GM23338 (cell line): ENCODE measurements at regions not wholly inside any gene's neighbourhood (a gene's known extent, or its start where the extent isn't known, plus 50 kb on each side); places are given as distances from the start of the nearest gene placed in this dataset.

Experiments
- ATAC-seq: fragments of 200-7000 bp; cut with Tn5 transposase; 3 replicates; pipeline ENCODE4 v1.9.1; 2020
- DNase-seq: peaks from one replicate; pipeline ENCODE4 v3.0.0-alpha.2; 2015; ENCODE audit warnings: low spot score
- H2AFZ ChIP-seq: fragments of 200-600 bp; sonication (generic); 2 replicates; pipeline ENCODE4 v1.8.0; 2016; ENCODE audit warnings: antibody characterized with exemption, mild to moderate bottlenecking, moderate library complexity
- H3F3A ChIP-seq: fragments of 200-600 bp; sonication (generic); replicated peaks from 2 replicates; pipeline ENCODE4 v1.8.0; 2017; ENCODE audit warnings: antibody characterized with exemption, mixed run types, low read depth
- H3K27ac ChIP-seq: fragments of 200-600 bp; sonication (generic); 2 replicates; pipeline ENCODE4 v1.6.1; 2016; ENCODE audit warnings: low read depth
- H3K27me3 ChIP-seq: fragments of 200-600 bp; sonication (generic); 2 replicates; pipeline ENCODE4 v1.8.0; 2016; ENCODE audit warnings: mild to moderate bottlenecking, mixed run types, moderate library complexity; ENCODE audit not compliant: insufficient read depth
- H3K36me3 ChIP-seq: fragments of 200-600 bp; sonication (generic); 2 replicates; pipeline ENCODE4 v1.8.0; 2016; ENCODE audit warnings: mild to moderate bottlenecking; ENCODE audit not compliant: insufficient read depth
- H3K4me1 ChIP-seq: fragments of 200-600 bp; sonication (generic); 2 replicates; pipeline ENCODE4 v1.8.0; 2016; ENCODE audit warnings: mild to moderate bottlenecking, moderate library complexity; ENCODE audit not compliant: insufficient read depth
- H3K4me2 ChIP-seq: fragments of 200-600 bp; sonication (generic); 2 replicates; pipeline ENCODE4 v1.7.1; 2017; ENCODE audit warnings: mixed run types
- H3K4me3 ChIP-seq: fragments of 200-600 bp; sonication (generic); 2 replicates; pipeline ENCODE4 v1.6.1; 2016; ENCODE audit warnings: mixed run types
- H3K79me2 ChIP-seq: fragments of 200-600 bp; sonication (generic); replicated peaks from 2 replicates; pipeline ENCODE4 v1.8.0; 2017; ENCODE audit warnings: mild to moderate bottlenecking; ENCODE audit not compliant: insufficient read depth
- H3K9me2 ChIP-seq: fragments of 200-600 bp; sonication (generic); 2 replicates; pipeline ENCODE4 v1.8.0; 2017; ENCODE audit not compliant: insufficient read depth
- H4K20me1 ChIP-seq: fragments of 200-600 bp; sonication (generic); replicated peaks from 2 replicates; pipeline ENCODE4 v1.8.0; 2017; ENCODE audit warnings: mild to moderate bottlenecking; ENCODE audit not compliant: insufficient read depth
- H3K27ac Mint-ChIP-seq: 2 replicates; pipeline ENCODE4 v1.8.0; 2020; ENCODE audit warnings: inconsistent platforms, mild to moderate bottlenecking, moderate library complexity, mixed read lengths
- H3K27me3 Mint-ChIP-seq: 3 replicates; pipeline ENCODE4 v1.8.0; 2022; ENCODE audit warnings: low read depth, mild to moderate bottlenecking, moderate library complexity, mixed read lengths, inconsistent platforms; ENCODE audit not compliant: insufficient read depth, poor library complexity
- H3K36me3 Mint-ChIP-seq: 3 replicates; pipeline ENCODE4 v1.8.0; 2021; ENCODE audit warnings: low read depth, mild to moderate bottlenecking, inconsistent platforms, moderate library complexity, mixed read lengths
- H3K4me1 Mint-ChIP-seq: 3 replicates; pipeline ENCODE4 v1.8.0; 2020; ENCODE audit warnings: mild to moderate bottlenecking, inconsistent platforms, mixed read lengths
- H3K4me3 Mint-ChIP-seq: 3 replicates; pipeline ENCODE4 v1.8.0; 2021; ENCODE audit warnings: moderate library complexity, mild to moderate bottlenecking, inconsistent platforms, mixed read lengths
- H3K9me3 Mint-ChIP-seq: 3 replicates; pipeline ENCODE4 v1.8.0; 2020; ENCODE audit warnings: moderate library complexity, mild to moderate bottlenecking, inconsistent platforms, mixed read lengths
- CREB1 ChIP-seq: fragments of 250-450 bp; sonication (Bioruptor Pico); IDR thresholded peaks from 2 replicates; pipeline ENCODE4 v1.5.0; 2020; ENCODE audit warnings: low read depth, mild to moderate bottlenecking, moderate library complexity
- EZH2 ChIP-seq: fragments of 200-600 bp; sonication (generic); IDR thresholded peaks from one replicate; pipeline ENCODE4 v1.8.0; 2017; ENCODE audit warnings: antibody characterized with exemption, mild to moderate bottlenecking, low read depth; ENCODE audit not compliant: unreplicated experiment
- EZH2phosphoT487 ChIP-seq: fragments of 200-600 bp; sonication (generic); IDR thresholded peaks from one replicate; pipeline ENCODE4 v1.8.1; 2018; ENCODE audit warnings: antibody characterized with exemption; ENCODE audit not compliant: unreplicated experiment
- JUNB ChIP-seq: IDR thresholded peaks from one replicate; pipeline ENCODE4 v1.6.1; 2016; ENCODE audit warnings: antibody characterized with exemption; ENCODE audit not compliant: unreplicated experiment
- NANOG ChIP-seq: IDR thresholded peaks from 2 replicates; pipeline ENCODE4 v1.6.1; 2016; ENCODE audit warnings: antibody characterized with exemption, borderline replicate concordance
- POLR2AphosphoS5 ChIP-seq: IDR thresholded peaks from 2 replicates; pipeline ENCODE4 v1.6.1; 2016; ENCODE audit warnings: antibody characterized with exemption, low read depth
- REST ChIP-seq: IDR thresholded peaks from one replicate; pipeline ENCODE4 v1.6.1; 2018; ENCODE audit warnings: antibody characterized with exemption; ENCODE audit not compliant: unreplicated experiment
- STAT1 ChIP-seq: IDR thresholded peaks from one replicate; pipeline ENCODE4 v1.6.1; 2016; ENCODE audit warnings: antibody characterized with exemption; ENCODE audit not compliant: unreplicated experiment
- ZNF114 ChIP-seq: fragments of 250-450 bp; sonication (Bioruptor Pico); IDR thresholded peaks from 2 replicates; pipeline ENCODE4 v1.5.0; 2020; ENCODE audit warnings: mild to moderate bottlenecking, moderate library complexity
- ZNF331 ChIP-seq: fragments of 250-450 bp; sonication (Bioruptor Pico); IDR thresholded peaks from 2 replicates; pipeline ENCODE4 v1.5.0; 2020; ENCODE audit warnings: low read depth, mild to moderate bottlenecking, moderate library complexity
- ZNF462 ChIP-seq: fragments of 250-450 bp; sonication (Bioruptor Pico); IDR thresholded peaks from 2 replicates; pipeline ENCODE4 v1.5.0; 2020; ENCODE audit warnings: mild to moderate bottlenecking, moderate library complexity
- TF ChIP-seq, protein P1 (sequence below): IDR thresholded peaks from 2 replicates; pipeline ENCODE4 v1.6.1; 2016; ENCODE audit warnings: antibody characterized with exemption
- TF ChIP-seq, protein P2 (sequence below), 2 experiments: fragments of 200-600 bp in 1 of 2; sonication (generic) in 1 of 2; conservative IDR thresholded peaks; 2 replicates each; pipeline versions ENCODE4 v1.5.1 to v1.6.1; 2016 to 2017; ENCODE audit warnings: antibody characterized with exemption in 2 of 2, low read depth in 2 of 2, mild to moderate bottlenecking in 2 of 2, moderate library complexity in 1 of 2

GRCh38 chr1:232450615-232451014 lies 179.3 kb downstream of the SIPA1L2 start:
- Histone ChIP-seq H3K27me3 (no peaks in the 10 kb centered on the region), H4K20me1 (no peaks in the 10 kb centered on the region), H3K4me2 (no peak overlapping the region), H3K9me2 (peaks cover 5% of the 10 kb centered on the region; the same call in 1 of the 2 replicates), H3K27ac (no peak overlapping the region), H3K79me2 (no peaks in the 10 kb centered on the region), H3K4me3 (no peak overlapping the region), H3F3A (no peaks in the 10 kb centered on the region), H3K4me1 (peaks cover 13% of the 10 kb centered on the region), H2AFZ (no peak overlapping the region), H3K36me3 (no peaks in the 10 kb centered on the region)
- H3K4me3 Mint-ChIP-seq, result no peak overlapping the region
- no peak overlapping the region for H3K27ac Mint-ChIP-seq
- H3K9me3 Mint-ChIP-seq, result no peaks in the 10 kb centered on the region; the same call in 2 of the 3 replicates
- no peak for DNase-seq
- peaks cover 4% of the 10 kb centered on the region for H3K27me3 Mint-ChIP-seq
- H3K4me1 Mint-ChIP-seq, result peaks cover 23% of the 10 kb centered on the region
- H3K36me3 Mint-ChIP-seq, result no peaks in the 10 kb centered on the region
- TF ChIP-seq POLR2AphosphoS5 (no peak), NANOG (no peak), ZNF462 (no peak), EZH2phosphoT487 (no peak), ZNF114 (CRISPR knock-in tag) (no peak), REST (no peak), EZH2 (no peak), JUNB (no peak), ZNF331 (CRISPR knock-in tag) (no peak), CREB1 (CRISPR knock-in tag) (no peak), STAT1 (no peak)
- TF ChIP-seq, protein P1, sequence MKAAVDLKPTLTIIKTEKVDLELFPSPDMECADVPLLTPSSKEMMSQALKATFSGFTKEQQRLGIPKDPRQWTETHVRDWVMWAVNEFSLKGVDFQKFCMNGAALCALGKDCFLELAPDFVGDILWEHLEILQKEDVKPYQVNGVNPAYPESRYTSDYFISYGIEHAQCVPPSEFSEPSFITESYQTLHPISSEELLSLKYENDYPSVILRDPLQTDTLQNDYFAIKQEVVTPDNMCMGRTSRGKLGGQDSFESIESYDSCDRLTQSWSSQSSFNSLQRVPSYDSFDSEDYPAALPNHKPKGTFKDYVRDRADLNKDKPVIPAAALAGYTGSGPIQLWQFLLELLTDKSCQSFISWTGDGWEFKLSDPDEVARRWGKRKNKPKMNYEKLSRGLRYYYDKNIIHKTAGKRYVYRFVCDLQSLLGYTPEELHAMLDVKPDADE, result no peak
- TF ChIP-seq, protein P2, sequence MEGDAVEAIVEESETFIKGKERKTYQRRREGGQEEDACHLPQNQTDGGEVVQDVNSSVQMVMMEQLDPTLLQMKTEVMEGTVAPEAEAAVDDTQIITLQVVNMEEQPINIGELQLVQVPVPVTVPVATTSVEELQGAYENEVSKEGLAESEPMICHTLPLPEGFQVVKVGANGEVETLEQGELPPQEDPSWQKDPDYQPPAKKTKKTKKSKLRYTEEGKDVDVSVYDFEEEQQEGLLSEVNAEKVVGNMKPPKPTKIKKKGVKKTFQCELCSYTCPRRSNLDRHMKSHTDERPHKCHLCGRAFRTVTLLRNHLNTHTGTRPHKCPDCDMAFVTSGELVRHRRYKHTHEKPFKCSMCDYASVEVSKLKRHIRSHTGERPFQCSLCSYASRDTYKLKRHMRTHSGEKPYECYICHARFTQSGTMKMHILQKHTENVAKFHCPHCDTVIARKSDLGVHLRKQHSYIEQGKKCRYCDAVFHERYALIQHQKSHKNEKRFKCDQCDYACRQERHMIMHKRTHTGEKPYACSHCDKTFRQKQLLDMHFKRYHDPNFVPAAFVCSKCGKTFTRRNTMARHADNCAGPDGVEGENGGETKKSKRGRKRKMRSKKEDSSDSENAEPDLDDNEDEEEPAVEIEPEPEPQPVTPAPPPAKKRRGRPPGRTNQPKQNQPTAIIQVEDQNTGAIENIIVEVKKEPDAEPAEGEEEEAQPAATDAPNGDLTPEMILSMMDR (conservative IDR thresholded peaks at IDR 0.05; ENCODE audit: low read depth in 2 of 2), result no peak
- ATAC-seq, result no peak
